HepG2 (cell line): ENCODE measurements at regions not wholly inside any gene's neighbourhood (a gene's known extent, or its start where the extent isn't known, plus 50 kb on each side); places are given as distances from the start of the nearest gene placed in this dataset.

Experiments
- ATAC-seq: fragments of 200-7000 bp; cut with Tn5 transposase; 3 replicates; pipeline ENCODE4 v1.9.1; 2020; ENCODE audit warnings: mild to moderate bottlenecking, moderate library complexity
- BruUV-seq: library from RNA; stranded (reverse); fragments of 400-500 nt; replicated peaks from 2 replicates; lab custom pipeline; 2021; lab: Mats Ljungman, UMichigan
- CTCF ChIA-PET: fragments of 300-600 bp; formaldehyde crosslinking; extraction: SDS; loops from one replicate; lab custom pipeline; 2021; ENCODE audit warnings: low total read pairs, inconsistent platforms, low intra/inter-chr PET ratio; lab: Yijun Ruan, JAX
- POLR2A ChIA-PET: fragments of 350-600 bp; sonication (Branson Sonifier 250); formaldehyde crosslinking; loops from one replicate; lab custom pipeline; 2020; ENCODE audit warnings: antibody characterized with exemption, inconsistent platforms; lab: Yijun Ruan, JAX
- DNase-seq: peaks from one replicate; pipeline ENCODE4 v3.0.0-alpha.2; 2015; ENCODE audit warnings: low spot score
- FAIRE-seq: peaks from 3 replicates; lab custom pipeline; 2011; peaks lifted over from hg19 to GRCh38; lab: Jason Lieb, UNC
- H2AFZ ChIP-seq: one replicate; pipeline ENCODE4 v1.6.1; 2011; ENCODE audit warnings: low read length, inconsistent platforms
- H3K27ac ChIP-seq: fragments of 300-600 bp; 3 replicates; pipeline ENCODE4 v1.8.0; 2011; ENCODE audit warnings: mixed run types, mild to moderate bottlenecking, mixed read lengths, low read length, inconsistent platforms; ENCODE audit not compliant: insufficient read depth; ENCODE audit errors: extremely low read length
- H3K27me3 ChIP-seq, 2 experiments: fragments of 200-600 bp in 1 of 2; 2 replicates in 1 of 2; 3 replicates in 1 of 2; pipeline versions ENCODE4 v1.6.0 to v1.8.0; 2011; ENCODE audit warnings: low read length in 2 of 2, mild to moderate bottlenecking in 2 of 2, moderate library complexity in 2 of 2, inconsistent platforms in 1 of 2; ENCODE audit not compliant: insufficient read depth in 2 of 2, control insufficient read depth in 1 of 2
- H3K36me3 ChIP-seq, 2 experiments: fragments of 200-600 bp in 1 of 2; replicated peaks in 1 of 2; 2 replicates in 1 of 2; 3 replicates in 1 of 2; pipeline versions ENCODE4 v1.5.1 to v1.8.0; 2011; ENCODE audit warnings: low read length in 2 of 2, inconsistent platforms in 1 of 2; ENCODE audit not compliant: insufficient read depth in 2 of 2, control insufficient read depth in 1 of 2
- H3K4me1 ChIP-seq: 2 replicates; pipeline ENCODE4 v1.5.1; 2012; ENCODE audit warnings: low read length, inconsistent platforms; ENCODE audit not compliant: insufficient read depth
- H3K4me2 ChIP-seq: 2 replicates; pipeline ENCODE4 v1.6.0; 2011; ENCODE audit warnings: low read depth, low read length, inconsistent platforms
- H3K4me3 ChIP-seq, 3 experiments: fragments of 200-600 bp in 1 of 3; sonication (generic), shearing (Covaris generic) in 1 of 3; replicated peaks in 1 of 3; 2 replicates each; pipeline ENCODE4 v1.5.1; 2011 to 2016; ENCODE audit warnings: low read length in 3 of 3, inconsistent platforms in 2 of 3, low read depth in 2 of 3, mild to moderate bottlenecking in 2 of 3, control low read depth in 1 of 3, mixed read lengths in 1 of 3; ENCODE audit not compliant: insufficient read depth in 1 of 3
- H3K79me2 ChIP-seq: one replicate; pipeline ENCODE4 v1.6.1; 2011; ENCODE audit warnings: low read length, inconsistent platforms; ENCODE audit not compliant: insufficient read depth
- H3K9ac ChIP-seq: 2 replicates; pipeline ENCODE4 v1.6.0; 2011; ENCODE audit warnings: mild to moderate bottlenecking, low read depth, low read length, inconsistent platforms; ENCODE audit not compliant: insufficient read depth
- H3K9me3 ChIP-seq: 2 replicates; pipeline ENCODE4 v1.5.1; 2012; ENCODE audit warnings: mild to moderate bottlenecking, low read length
- H4K20me1 ChIP-seq: 2 replicates; pipeline ENCODE4 v1.6.0; 2011; ENCODE audit warnings: inconsistent platforms, mild to moderate bottlenecking, low read length, moderate library complexity; ENCODE audit not compliant: insufficient read depth
- ARNT2 ChIP-seq: sonication (generic); formaldehyde crosslinking; IDR thresholded peaks from 2 replicates; pipeline ENCODE4 v1.8.0; 2022; ENCODE audit warnings: mild to moderate bottlenecking, low read depth, missing genetic modification reagents, moderate library complexity
- BRD4 ChIP-seq: sonication (generic); formaldehyde crosslinking; IDR thresholded peaks from 2 replicates; pipeline ENCODE4 v1.4.0; 2020; ENCODE audit warnings: missing genetic modification reagents
- CSRNP1 ChIP-seq: sonication (generic); formaldehyde crosslinking; IDR thresholded peaks from 2 replicates; pipeline ENCODE4 v1.8.1; 2023; ENCODE audit warnings: mild to moderate bottlenecking, missing genetic modification reagents
- FIP1L1 ChIP-seq: fragments of 200-400 bp; formaldehyde crosslinking; IDR thresholded peaks from 2 replicates; pipeline ENCODE4 v1.6.1; 2018; ENCODE audit warnings: low read depth, mild to moderate bottlenecking, low read length, moderate library complexity, borderline replicate concordance; ENCODE audit not compliant: insufficient read depth
- FOSL2 ChIP-seq: sonication (generic); formaldehyde crosslinking; IDR thresholded peaks from 2 replicates; pipeline ENCODE4 v1.4.0; 2020; ENCODE audit warnings: missing genetic modification reagents
- KLF11 ChIP-seq: IDR thresholded peaks from 2 replicates; pipeline ENCODE4 v1.6.1; 2016; ENCODE audit warnings: missing compliant biosample characterization
- MED8 ChIP-seq: sonication (generic); formaldehyde crosslinking; IDR thresholded peaks from 2 replicates; pipeline ENCODE4 v1.8.1; 2023; ENCODE audit warnings: mild to moderate bottlenecking, missing genetic modification reagents; ENCODE audit not compliant: insufficient replicate concordance
- MZF1 ChIP-seq: sonication (generic); formaldehyde crosslinking; IDR thresholded peaks from 2 replicates; pipeline ENCODE4 v1.8.1; 2023; ENCODE audit warnings: mild to moderate bottlenecking, missing genetic modification reagents, borderline replicate concordance
- NKX3-1 ChIP-seq: sonication (generic); formaldehyde crosslinking; IDR thresholded peaks from 2 replicates; pipeline ENCODE4 v1.5.0; 2020; ENCODE audit warnings: missing genetic modification reagents
- ONECUT2 ChIP-seq: sonication (generic); formaldehyde crosslinking; IDR thresholded peaks from 2 replicates; pipeline ENCODE4 v1.4.0; 2020; ENCODE audit warnings: missing genetic modification reagents
- REPIN1 ChIP-seq: sonication (generic); formaldehyde crosslinking; IDR thresholded peaks from 2 replicates; pipeline ENCODE4 v1.8.0; 2022; ENCODE audit warnings: missing genetic modification reagents, low read depth, mild to moderate bottlenecking, borderline replicate concordance
- SMC3 ChIP-seq: IDR thresholded peaks from 2 replicates; pipeline ENCODE4 v1.6.1; 2011; ENCODE audit warnings: low read length, improper control_type of control experiment
- ZFP36L2 ChIP-seq: sonication (generic); formaldehyde crosslinking; IDR thresholded peaks from 2 replicates; pipeline ENCODE4 v1.4.0; 2020; ENCODE audit warnings: missing genetic modification reagents
- ZNF121 ChIP-seq: sonication (generic); formaldehyde crosslinking; IDR thresholded peaks from 2 replicates; pipeline ENCODE4 v1.5.0; 2020; ENCODE audit warnings: mild to moderate bottlenecking, missing genetic modification reagents
- ZNF296 ChIP-seq: sonication (generic); formaldehyde crosslinking; conservative IDR thresholded peaks from 2 replicates; pipeline ENCODE4 v1.5.0; 2020; ENCODE audit warnings: mild to moderate bottlenecking, missing genetic modification reagents
- ZNF703 ChIP-seq: sonication (generic); formaldehyde crosslinking; IDR thresholded peaks from 2 replicates; pipeline ENCODE4 v1.5.1; 2020; ENCODE audit warnings: missing genetic modification reagents, mild to moderate bottlenecking, moderate library complexity, borderline replicate concordance
- ZNF772 ChIP-seq: sonication (generic); formaldehyde crosslinking; IDR thresholded peaks from 2 replicates; pipeline ENCODE4 v1.5.0; 2020; ENCODE audit warnings: mild to moderate bottlenecking, missing genetic modification reagents
- ZNF777 ChIP-seq: sonication (generic); formaldehyde crosslinking; IDR thresholded peaks from 2 replicates; pipeline ENCODE4 v1.4.0; 2020; ENCODE audit warnings: missing genetic modification reagents
- WGBS: methylation state at CpG from one replicate; pipeline ENCODE4 v1.1.6; 2017; ENCODE audit warnings: low lambda C conversion rate; 5-methylcytosine and 5-hydroxymethylcytosine counted together
- in situ Hi-C: cut with HindIII; loops from 2 replicates; pipeline ENCODE4 v1.10.0; 2017; ENCODE audit warnings: low pct_unique_long_range_greater_than_20kb; ENCODE audit not compliant: extremely low pct_ligation_motif_present
- intact Hi-C: fragments of 100-400 bp; cut with micrococcal nuclease; formaldehyde crosslinking; loops from one replicate; pipeline ENCODE4 v1.10.0; 2022; ENCODE audit not compliant: unreplicated experiment
- TF ChIP-seq, protein P1 (sequence below): sonication (generic); formaldehyde crosslinking; conservative IDR thresholded peaks from 2 replicates; pipeline ENCODE4 v1.4.0; 2020; ENCODE audit warnings: missing genetic modification reagents
- TF ChIP-seq, protein P2 (sequence below): sonication (generic); formaldehyde crosslinking; IDR thresholded peaks from 2 replicates; pipeline ENCODE4 v1.8.1; 2023; ENCODE audit warnings: missing genetic modification reagents, inconsistent platforms, borderline replicate concordance

DNA sequence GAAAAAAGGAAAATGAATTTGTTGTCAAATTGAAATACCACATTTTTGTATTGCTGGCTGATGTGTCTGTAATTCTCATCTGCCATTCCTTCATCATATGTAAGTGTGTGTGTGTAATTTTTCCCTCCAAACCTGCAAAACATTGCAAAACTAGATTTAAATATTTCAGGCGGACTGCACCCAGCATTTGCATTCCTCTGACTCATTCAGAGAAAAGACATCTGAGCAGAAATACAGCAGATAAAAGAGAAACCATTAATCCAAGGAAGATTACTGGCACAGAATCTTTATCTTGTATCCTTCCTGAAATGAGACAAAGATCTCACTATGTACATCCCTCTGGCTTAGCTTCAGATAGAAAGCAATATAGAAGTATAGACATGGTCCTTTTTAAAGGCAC lies 275.3 kb downstream of the TMEM38B start (continued):
- TF ChIP-seq CSRNP1 (CRISPR knock-in tag) = no peak
- TF ChIP-seq MZF1 (CRISPR knock-in tag) = no peak
- TF ChIP-seq, protein P1, sequence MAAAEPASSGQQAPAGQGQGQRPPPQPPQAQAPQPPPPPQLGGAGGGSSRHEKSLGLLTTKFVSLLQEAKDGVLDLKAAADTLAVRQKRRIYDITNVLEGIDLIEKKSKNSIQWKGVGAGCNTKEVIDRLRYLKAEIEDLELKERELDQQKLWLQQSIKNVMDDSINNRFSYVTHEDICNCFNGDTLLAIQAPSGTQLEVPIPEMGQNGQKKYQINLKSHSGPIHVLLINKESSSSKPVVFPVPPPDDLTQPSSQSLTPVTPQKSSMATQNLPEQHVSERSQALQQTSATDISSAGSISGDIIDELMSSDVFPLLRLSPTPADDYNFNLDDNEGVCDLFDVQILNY (CRISPR knock-in tag) = no peak
- TF ChIP-seq FIP1L1 = no peak
- no peak for TF ChIP-seq ZNF296

DNA sequence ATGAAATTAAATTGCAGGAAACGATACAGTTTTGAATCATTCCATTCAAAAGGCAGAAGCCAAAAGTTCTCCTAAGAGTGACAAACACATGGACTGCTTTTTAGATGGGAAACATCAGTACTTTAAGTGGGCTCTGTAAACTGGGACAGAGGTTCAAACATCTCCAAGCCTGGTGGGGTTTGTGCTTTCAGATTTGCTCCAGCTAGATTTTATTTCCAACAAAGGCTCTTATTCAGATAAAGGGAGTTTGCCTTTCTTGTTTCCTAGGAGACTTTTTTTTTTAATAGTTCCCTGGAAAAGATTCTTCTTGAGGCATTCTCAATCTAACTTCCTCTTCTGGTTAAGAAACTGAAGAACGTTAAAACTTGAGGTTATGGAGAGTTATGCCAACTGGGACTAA lies 277.6 kb downstream of the TMEM38B start:
- POLR2A ChIA-PET = no interaction called here
- FAIRE-seq = no peak

More for the DNA sequence above, 277.6 kb downstream of the TMEM38B start:
- Histone ChIP-seq H2AFZ (no peak overlapping the region), H3K27me3 (0 out of 5 replicates have a peak, but pooled peaks cover 0 to 1% of the 10 kb centered on the region in 2 experiments), H3K9me3 (no peaks in the 10 kb centered on the region), H3K9ac (no peak overlapping the region), H3K27ac (no peak overlapping the region), H3K36me3 (no peaks in the 10 kb centered on the region), H3K79me2 (no peaks in the 10 kb centered on the region), H3K4me2 (no peak overlapping the region), H3K4me1 (no peaks in the 10 kb centered on the region), H4K20me1 (no peaks in the 10 kb centered on the region), H3K4me3 (no peak overlapping the region)
- WGBS = 0% methylated on average over 2 of the region's 2 CpGs
- TF ChIP-seq ARNT2 (CRISPR knock-in tag) = no peak
- no peak for TF ChIP-seq ONECUT2 (CRISPR knock-in tag)
- no peak for TF ChIP-seq FOSL2 (CRISPR knock-in tag)
- no peak for TF ChIP-seq NKX3-1 (CRISPR knock-in tag)
- no peak for TF ChIP-seq BRD4 (CRISPR knock-in tag)
- TF ChIP-seq KLF11 = no peak
- no peak for TF ChIP-seq SMC3
- TF ChIP-seq ZNF703 = no peak
- no peak for TF ChIP-seq ZNF121 (CRISPR knock-in tag)
- no peak for TF ChIP-seq MED8
- no peak for TF ChIP-seq ZFP36L2 (CRISPR knock-in tag)
- TF ChIP-seq, protein P2, sequence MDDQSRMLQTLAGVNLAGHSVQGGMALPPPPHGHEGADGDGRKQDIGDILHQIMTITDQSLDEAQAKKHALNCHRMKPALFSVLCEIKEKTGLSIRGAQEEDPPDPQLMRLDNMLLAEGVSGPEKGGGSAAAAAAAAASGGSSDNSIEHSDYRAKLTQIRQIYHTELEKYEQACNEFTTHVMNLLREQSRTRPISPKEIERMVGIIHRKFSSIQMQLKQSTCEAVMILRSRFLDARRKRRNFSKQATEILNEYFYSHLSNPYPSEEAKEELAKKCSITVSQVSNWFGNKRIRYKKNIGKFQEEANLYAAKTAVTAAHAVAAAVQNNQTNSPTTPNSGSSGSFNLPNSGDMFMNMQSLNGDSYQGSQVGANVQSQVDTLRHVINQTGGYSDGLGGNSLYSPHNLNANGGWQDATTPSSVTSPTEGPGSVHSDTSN (CRISPR knock-in tag) = no peak
- no peak for TF ChIP-seq ZNF777 (CRISPR knock-in tag)
- TF ChIP-seq ZNF772 = no peak
- no peak for TF ChIP-seq REPIN1
- CTCF ChIA-PET = no interaction called here
- no peak for ATAC-seq
- in situ Hi-C loops = no loop called here
- no TSS peak for BruUV-seq
- intact Hi-C loops = no loop called here
- no peak for DNase-seq
